Right lobe of liver (tissue), 6 donors: ENCODE measurements at regions not wholly inside any gene's neighbourhood (a gene's known extent, or its start where the extent isn't known, plus 50 kb on each side); places are given as distances from the start of the nearest gene placed in this dataset.

Experiments used
- ATAC-seq, 4 donors: fragments of 200-7000 bp; cut with Tn5 transposase; one replicate each; pipeline ENCODE4 v1.9.1; 2020; ENCODE audit warnings: mild to moderate bottlenecking in 4 of 4, moderate library complexity in 4 of 4
- DNase-seq, 3 donors: peaks; one replicate each; pipeline ENCODE4 v3.0.0-alpha.2; 2020
- H3K27ac ChIP-seq, 3 donors: fragments of 200-600 bp; one replicate each; pipeline ENCODE4 v1.8.0; 2022
- H3K27me3 ChIP-seq, 2 donors: fragments of 200-600 bp; one replicate each; pipeline ENCODE4 v1.8.0; 2022
- H3K36me3 ChIP-seq, 4 donors: fragments of 200-600 bp; sonication (generic) in 1 of 4; one replicate each; pipeline versions ENCODE4 v1.5.1 to v1.8.0; 2017 to 2022; ENCODE audit warnings: control low read depth in 1 of 4
- H3K4me1 ChIP-seq, 4 donors: fragments of 200-600 bp; sonication (generic) in 1 of 4; one replicate each; pipeline versions ENCODE4 v1.5.1 to v1.8.0; 2017 to 2022; ENCODE audit warnings: control low read depth in 1 of 4
- H3K4me3 ChIP-seq, 3 donors: fragments of 200-600 bp; one replicate each; pipeline ENCODE4 v1.8.0; 2022
- H3K9me3 ChIP-seq, 4 donors: fragments of 200-600 bp; sonication (generic) in 1 of 4; one replicate each; pipeline versions ENCODE4 v1.5.1 to v1.8.0; 2017 to 2022; ENCODE audit warnings: control low read depth in 1 of 4
- POLR2A ChIP-seq: fragments of 450-650 bp; IDR thresholded peaks from one replicate; pipeline ENCODE4 v1.6.1; 2017; ENCODE audit warnings: antibody characterized with exemption, mild to moderate bottlenecking
- WGBS: methylation state at CpG from one replicate; pipeline ENCODE4 v1.1.6; 2018; ENCODE audit warnings: low coverage, low lambda C conversion rate; ENCODE audit not compliant: insufficient coverage; ENCODE audit errors: missing lambda C conversion rate; 5-methylcytosine and 5-hydroxymethylcytosine counted together
- intact Hi-C, 2 donors: fragments of 100-400 bp; cut with DNase I; formaldehyde crosslinking; loops; one replicate each; pipeline versions ENCODE4 v1.11.2 to v1.14.1; 2022
- TF ChIP-seq, protein P1 (sequence below), 4 donors: fragments of 200-600 bp in 3 of 4; fragments of 450-650 bp in 1 of 4; IDR thresholded peaks; one replicate each; pipeline versions ENCODE4 v1.5.1 to v1.8.0; 2016 to 2022; ENCODE audit warnings: antibody characterized with exemption in 4 of 4, mild to moderate bottlenecking in 2 of 4
- donor health status: DM: no; HTN: yes; CAD: no.
- donor health status: DM: no; HTN: no; CAD: no.
- donor health status: DM: no; HTN: no; CAD: no.
- donor health status: DM: no; HTN: yes; CAD: no.
- donor health status: DM: no; HTN: yes; CAD: no.

DNA sequence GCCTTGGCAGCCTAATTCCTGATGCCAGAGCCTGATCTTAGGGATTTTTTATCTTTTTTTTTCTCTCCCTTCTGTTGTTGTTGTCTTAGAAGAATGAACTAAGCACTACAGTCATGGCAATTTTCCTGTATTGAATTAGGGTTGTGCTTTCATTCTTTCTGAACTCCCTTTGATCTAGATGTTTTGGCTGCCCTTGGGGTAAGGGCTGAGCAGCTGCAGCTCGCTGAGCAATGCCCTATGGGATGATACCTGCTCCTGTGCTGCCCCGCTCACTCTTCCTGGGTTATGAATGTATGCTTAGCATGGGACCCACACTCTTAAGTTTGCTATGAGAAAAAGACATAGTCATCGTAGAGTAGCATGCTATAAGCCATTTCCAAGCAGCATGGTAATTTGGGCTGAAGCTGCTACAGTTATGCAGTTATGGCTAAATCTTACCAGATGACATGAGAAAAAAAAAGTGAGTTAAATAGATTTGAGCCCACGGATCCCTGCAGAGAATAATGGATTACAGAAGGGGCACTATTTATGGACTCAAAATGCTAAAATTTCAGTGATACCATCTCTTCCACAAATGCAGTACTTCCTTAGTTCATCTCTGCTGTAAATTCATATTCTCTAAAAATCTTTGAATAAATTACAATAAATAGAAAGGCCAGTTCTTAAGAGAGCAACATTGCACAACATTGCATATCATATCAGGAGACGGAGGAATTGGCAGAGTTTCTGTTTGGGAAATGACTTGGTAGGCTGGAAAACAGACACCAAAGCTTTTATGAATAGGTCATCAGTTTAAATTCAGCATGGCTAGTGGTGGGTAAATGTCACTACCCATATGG, 79.2 kb upstream of the PTHLH start:
- H3K4me3 ChIP-seq, result no peak overlapping the region
- no peak for DNase-seq
- intact Hi-C loops, result no loop called here
- H3K4me1 ChIP-seq, result no peaks in the 10 kb centered on the region
- 60% methylated on average over 5 of the region's 5 CpGs for WGBS
- H3K27me3 ChIP-seq, result no peaks in the 10 kb centered on the region
- no peak overlapping the region for H3K27ac ChIP-seq
- TF ChIP-seq, protein P1, sequence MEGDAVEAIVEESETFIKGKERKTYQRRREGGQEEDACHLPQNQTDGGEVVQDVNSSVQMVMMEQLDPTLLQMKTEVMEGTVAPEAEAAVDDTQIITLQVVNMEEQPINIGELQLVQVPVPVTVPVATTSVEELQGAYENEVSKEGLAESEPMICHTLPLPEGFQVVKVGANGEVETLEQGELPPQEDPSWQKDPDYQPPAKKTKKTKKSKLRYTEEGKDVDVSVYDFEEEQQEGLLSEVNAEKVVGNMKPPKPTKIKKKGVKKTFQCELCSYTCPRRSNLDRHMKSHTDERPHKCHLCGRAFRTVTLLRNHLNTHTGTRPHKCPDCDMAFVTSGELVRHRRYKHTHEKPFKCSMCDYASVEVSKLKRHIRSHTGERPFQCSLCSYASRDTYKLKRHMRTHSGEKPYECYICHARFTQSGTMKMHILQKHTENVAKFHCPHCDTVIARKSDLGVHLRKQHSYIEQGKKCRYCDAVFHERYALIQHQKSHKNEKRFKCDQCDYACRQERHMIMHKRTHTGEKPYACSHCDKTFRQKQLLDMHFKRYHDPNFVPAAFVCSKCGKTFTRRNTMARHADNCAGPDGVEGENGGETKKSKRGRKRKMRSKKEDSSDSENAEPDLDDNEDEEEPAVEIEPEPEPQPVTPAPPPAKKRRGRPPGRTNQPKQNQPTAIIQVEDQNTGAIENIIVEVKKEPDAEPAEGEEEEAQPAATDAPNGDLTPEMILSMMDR (IDR thresholded peaks at IDR 0.05), result no peak
- TF ChIP-seq POLR2A, result no peak
- no peaks in the 10 kb centered on the region for H3K9me3 ChIP-seq
- no peaks in the 10 kb centered on the region for H3K36me3 ChIP-seq
- ATAC-seq, result no peak

DNA sequence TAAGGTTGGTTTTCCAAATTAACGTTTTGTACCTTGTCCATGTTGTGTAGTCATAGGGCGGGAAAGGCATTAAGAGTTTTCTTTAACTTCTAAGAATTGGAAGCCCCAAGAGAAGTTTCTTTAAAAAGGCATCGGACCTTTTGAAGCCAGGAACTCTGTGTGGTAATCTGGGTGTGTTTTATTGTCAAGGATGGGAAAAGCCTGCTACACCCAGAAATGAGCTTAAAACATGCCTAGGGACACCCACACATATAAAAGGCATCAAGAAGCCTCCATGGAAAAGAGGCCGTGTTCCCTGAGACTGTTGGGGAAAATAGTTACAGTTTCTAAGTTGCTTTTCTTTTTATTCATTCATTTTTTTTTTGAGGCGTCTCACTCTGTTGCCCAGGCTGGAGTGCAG, 81.0 kb upstream of the PTHLH start:
- DNase-seq (no peak), ATAC-seq (no peak)
- Histone ChIP-seq H3K36me3 (no peaks in the 10 kb centered on the region), H3K9me3 (no peaks in the 10 kb centered on the region), H3K4me3 (no peak overlapping the region), H3K27me3 (no peaks in the 10 kb centered on the region), H3K27ac (no peak overlapping the region), H3K4me1 (no peaks in the 10 kb centered on the region)
- no peak for TF ChIP-seq POLR2A
- TF ChIP-seq, protein P1 (IDR thresholded peaks at IDR 0.05), result no peak
- WGBS, result 75% methylated on average over 5 of the region's 5 CpGs
- intact Hi-C loops, result no loop called here

DNA sequence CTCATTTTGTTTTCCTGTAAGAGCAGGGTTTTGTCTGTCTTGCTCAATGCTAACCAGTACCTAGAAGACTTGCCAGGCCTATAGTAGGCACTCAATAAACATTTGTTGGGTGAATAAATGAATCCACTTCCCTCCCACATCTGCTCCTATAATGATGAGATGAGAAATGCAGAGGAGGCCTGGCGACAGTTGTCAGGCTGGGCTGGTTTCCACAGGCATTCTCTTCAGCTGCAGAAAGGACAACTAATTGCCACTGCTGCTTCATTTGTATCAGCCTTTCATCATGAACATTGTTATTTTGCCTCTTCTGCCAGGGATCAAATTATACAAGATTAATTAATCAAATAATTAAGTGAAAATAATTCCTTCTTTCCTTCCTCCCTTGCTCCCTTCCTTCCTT, 82.0 kb upstream of the PTHLH start:
- Histone ChIP-seq H3K4me3 (no peak overlapping the region), H3K4me1 (no peaks in the 10 kb centered on the region), H3K27me3 (no peaks in the 10 kb centered on the region), H3K36me3 (no peaks in the 10 kb centered on the region), H3K9me3 (no peaks in the 10 kb centered on the region), H3K27ac (no peak overlapping the region)
- ATAC-seq (no peak), DNase-seq (no peak)
- WGBS, result 57% methylated on average over 1 of the region's 1 CpG
- intact Hi-C loops, result no loop called here
- TF ChIP-seq, protein P1 (IDR thresholded peaks at IDR 0.05), result no peak
- no peak for TF ChIP-seq POLR2A

DNA sequence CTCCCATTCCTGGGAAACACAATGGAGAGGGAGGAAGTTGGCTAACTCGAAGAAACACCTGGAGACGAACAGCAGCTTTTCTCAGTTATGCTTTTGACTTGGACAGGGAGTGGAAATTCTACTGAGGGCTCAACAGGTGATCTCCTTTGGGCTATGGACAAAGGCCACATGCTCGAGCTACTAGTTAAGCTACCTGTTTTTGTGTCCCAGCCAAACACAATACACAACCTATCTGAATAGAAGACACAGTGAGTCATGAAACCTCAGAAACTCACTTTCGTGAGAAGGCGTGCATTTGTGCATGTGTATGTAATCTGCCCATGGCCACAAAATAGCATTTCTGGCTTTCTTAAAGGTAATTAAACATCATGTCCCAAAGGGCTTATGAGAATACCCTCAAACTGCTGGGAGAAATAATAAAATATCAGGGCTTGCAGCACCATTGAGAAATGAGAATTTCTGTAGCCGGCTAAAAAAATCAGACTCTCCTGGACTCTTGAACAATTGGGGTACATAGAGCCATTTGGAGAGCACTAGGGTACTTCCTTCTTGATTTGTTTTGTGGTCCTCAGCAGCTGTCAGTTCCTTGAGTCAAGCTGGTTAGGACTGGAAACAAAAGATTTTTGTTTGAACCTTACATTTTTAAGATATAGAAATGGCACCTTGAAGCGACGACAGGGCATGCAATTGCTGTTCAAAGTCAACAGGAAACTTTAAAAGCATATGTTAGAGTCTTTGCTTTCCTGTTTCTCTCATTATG, 85.5 kb upstream of the PTHLH start:
- no peak for TF ChIP-seq POLR2A
- TF ChIP-seq, protein P1 (IDR thresholded peaks at IDR 0.05), result no peak
- Histone ChIP-seq H3K9me3 (no peaks in the 10 kb centered on the region), H3K4me1 (no peaks in the 10 kb centered on the region), H3K27ac (no peak overlapping the region), H3K27me3 (no peaks in the 10 kb centered on the region), H3K4me3 (no peak overlapping the region), H3K36me3 (no peaks in the 10 kb centered on the region)
- no peak for ATAC-seq
- intact Hi-C loops, result no loop called here
- 73% methylated on average over 8 of the region's 8 CpGs for WGBS
- DNase-seq, result no peak
